22Rv1 (cell line): ENCODE measurements at regions not wholly inside any gene's neighbourhood (a gene's known extent, or its start where the extent isn't known, plus 50 kb on each side); places are given as distances from the start of the nearest gene placed in this dataset.

ENCODE experiments used
- ZFX ChIP-seq: fragments of 450-650 bp; IDR thresholded peaks from 2 replicates; pipeline ENCODE4 v1.6.1; 2017; ENCODE audit warnings: antibody characterized with exemption, borderline replicate concordance
- TF ChIP-seq, protein P1 (sequence below): fragments of 450-650 bp; IDR thresholded peaks from 2 replicates; pipeline ENCODE4 v1.5.1; 2017; ENCODE audit warnings: mild to moderate bottlenecking

- TF ChIP-seq, protein P1, sequence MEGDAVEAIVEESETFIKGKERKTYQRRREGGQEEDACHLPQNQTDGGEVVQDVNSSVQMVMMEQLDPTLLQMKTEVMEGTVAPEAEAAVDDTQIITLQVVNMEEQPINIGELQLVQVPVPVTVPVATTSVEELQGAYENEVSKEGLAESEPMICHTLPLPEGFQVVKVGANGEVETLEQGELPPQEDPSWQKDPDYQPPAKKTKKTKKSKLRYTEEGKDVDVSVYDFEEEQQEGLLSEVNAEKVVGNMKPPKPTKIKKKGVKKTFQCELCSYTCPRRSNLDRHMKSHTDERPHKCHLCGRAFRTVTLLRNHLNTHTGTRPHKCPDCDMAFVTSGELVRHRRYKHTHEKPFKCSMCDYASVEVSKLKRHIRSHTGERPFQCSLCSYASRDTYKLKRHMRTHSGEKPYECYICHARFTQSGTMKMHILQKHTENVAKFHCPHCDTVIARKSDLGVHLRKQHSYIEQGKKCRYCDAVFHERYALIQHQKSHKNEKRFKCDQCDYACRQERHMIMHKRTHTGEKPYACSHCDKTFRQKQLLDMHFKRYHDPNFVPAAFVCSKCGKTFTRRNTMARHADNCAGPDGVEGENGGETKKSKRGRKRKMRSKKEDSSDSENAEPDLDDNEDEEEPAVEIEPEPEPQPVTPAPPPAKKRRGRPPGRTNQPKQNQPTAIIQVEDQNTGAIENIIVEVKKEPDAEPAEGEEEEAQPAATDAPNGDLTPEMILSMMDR: no peak
- no peak for TF ChIP-seq ZFX
Observed at GRCh38 chr10:43885252-43885651, 236.6 kb upstream of the ZNF32 start.
